HG02852 (cell line): ENCODE measurements at regions not wholly inside any gene's neighbourhood (a gene's known extent, or its start where the extent isn't known, plus 50 kb on each side); places are given as distances from the start of the nearest gene placed in this dataset.

Source experiments
- ATAC-seq: cut with Tn5 transposase; IDR thresholded peaks from one replicate; pipeline ENCODE4 v1.9.1; 2021; ENCODE audit warnings: mild to moderate bottlenecking, moderate library complexity; ENCODE audit not compliant: unreplicated experiment

GRCh38 chr13:47638627-47639026 lies 362.4 kb downstream of the SUCLA2 start:
- no peak for ATAC-seq

DNA sequence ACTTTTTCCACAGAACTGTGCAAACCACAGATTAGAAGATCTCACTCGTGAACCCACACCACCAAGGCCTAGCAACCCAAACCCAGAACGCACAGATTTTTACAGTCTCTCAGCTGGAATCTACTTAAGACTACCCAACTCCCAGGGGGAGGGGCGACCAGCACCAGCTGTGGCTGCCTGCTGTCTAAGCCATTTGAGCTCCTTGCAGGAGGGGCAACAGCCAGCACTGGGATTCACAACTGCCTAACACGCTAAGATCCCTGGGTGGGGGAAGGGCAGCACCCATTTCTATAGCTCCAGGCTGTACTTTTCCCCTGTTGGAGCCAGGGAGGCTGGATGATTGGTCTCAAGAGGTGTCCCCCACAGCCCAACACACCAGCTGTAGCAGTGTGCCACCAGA lies 368.8 kb downstream of the SUCLA2 start:
- no peak for ATAC-seq

DNA sequence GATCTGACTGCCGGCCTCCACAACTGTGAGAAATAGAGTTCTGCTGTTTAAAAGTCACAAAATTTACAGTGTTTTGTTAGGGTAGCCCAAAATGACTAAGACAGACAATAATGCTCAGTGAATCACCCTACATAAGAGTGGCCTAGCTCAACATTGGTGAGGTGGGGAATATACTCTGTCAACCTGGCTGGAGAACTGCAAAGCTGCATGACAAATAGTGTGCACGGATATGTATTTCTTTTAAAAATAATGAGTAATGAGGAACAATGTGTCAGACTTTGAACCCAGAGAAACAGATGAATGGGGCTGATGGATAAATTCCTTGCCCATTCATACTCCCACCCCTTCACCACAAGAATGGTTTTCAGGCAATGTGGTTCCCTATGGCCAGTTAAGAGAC lies 372.4 kb downstream of the SUCLA2 start:
- no peak for ATAC-seq

GRCh38 chr13:47623862-47624261 lies 377.2 kb downstream of the SUCLA2 start:
- ATAC-seq = no peak

DNA sequence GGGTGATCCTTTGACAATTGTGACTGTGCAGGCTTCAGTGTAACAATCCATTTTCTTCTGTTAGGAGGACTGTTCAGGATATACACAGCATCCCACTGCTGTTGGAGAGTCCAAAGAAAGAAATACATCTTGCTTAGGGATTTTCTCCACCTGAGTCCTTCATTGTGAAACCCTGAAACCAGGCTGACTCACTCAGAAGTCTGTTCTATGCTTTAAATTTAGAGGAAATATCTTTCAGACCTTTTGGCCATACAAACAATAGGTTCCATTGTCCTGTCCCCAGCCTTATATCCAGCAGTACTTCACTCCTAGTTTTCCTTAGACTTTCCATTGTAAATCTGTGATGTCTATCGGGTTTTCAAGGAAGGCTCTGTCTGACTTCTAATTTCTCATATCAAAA lies 379.1 kb downstream of the SUCLA2 start:
- no peak for ATAC-seq

DNA sequence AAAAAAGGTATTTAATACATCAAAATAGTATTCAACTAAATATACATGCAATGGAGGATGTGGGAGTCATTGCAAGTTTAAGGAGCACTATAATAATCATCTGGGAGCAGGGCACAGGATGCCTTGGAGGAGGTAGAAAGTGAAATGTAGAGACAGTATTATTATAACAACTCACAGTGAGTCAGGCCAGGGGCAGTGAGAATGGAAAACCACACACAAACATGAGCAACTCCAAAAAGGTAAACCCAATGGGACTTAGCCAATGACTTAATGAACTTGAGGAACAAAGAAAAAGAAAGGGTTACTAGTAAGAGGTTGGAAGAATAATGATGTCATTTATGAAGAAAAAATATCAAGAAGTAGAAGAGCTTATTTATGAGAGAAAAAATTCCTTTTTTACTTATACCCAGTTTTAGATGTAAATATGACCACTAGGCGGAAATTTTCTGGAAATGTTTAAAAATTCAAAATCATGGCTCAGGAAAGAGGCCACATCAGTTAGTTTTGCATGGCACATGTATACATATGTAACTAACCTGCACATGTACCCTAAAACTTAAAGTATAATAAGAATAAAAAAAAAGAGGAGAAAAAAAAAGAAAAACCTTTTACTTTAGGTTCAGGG lies 389.3 kb downstream of the SUCLA2 start:
- no peak for ATAC-seq

DNA sequence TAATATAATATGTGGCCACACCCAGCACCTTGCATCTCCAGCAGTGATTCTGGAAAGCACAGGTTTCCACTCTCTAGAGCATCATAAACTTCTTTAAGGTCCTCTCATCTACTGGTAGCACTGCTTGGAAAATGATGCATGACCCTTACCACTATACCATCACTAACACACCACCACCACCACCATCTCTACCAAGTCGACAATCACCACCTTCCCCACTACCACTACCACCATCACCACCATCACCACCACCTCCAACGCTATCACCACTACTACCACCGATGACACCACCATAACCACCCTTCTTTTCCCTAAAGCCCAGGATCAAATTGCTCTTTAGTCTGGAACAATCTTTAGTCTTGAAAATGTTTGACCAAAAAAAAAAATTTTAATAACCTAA lies 390.4 kb downstream of the SUCLA2 start:
- no peak for ATAC-seq

- ATAC-seq = no peak
Observed at GRCh38 chr13:47603365-47603764, 397.7 kb downstream of the SUCLA2 start.

DNA sequence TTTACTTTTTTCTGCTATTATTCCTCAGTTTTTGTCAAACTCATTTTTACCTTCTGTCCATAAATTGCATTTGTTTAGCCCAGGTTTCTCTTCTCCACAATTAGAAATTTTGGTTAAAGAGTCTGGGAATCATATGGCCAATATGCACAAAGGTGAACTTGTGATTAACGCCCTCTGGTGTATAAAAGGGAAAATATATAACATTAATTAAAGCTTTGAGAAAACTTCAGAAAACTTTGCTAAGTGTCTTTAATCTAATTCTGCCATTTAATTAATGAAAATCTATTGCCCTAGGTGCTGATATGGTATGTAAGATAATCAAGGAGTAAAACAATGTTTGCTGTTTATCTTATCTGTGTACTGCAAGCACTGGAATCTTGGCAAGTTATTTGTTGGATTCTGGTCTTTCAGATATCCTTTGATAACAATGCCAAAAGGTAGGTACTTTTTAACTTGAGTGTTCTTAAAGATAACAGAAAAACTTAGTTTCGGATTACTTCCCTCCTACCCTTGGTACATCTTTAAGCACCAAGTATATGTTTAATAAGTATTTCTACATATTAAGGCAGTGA lies 402.6 kb downstream of the SUCLA2 start:
- no peak for ATAC-seq

DNA sequence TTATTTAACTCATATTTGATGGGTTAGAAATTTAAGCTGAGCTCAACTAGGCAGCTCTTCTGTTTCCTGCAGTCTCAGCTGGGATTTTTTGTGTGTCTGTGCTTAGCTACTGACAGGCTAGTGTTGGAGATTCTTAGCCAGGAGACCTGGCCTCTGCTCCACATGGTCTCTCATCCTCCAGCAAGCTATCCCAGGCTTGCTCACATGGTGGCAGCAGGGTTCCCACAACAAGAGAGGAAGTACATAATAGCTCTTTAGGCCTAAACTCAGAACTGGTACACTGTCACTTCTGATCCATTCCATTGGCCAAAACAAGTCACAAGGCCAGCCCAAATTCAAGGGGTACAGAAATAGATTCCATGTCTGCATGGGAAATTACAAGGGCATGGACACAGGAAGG lies 406.2 kb downstream of the SUCLA2 start:
- no peak for ATAC-seq

DNA sequence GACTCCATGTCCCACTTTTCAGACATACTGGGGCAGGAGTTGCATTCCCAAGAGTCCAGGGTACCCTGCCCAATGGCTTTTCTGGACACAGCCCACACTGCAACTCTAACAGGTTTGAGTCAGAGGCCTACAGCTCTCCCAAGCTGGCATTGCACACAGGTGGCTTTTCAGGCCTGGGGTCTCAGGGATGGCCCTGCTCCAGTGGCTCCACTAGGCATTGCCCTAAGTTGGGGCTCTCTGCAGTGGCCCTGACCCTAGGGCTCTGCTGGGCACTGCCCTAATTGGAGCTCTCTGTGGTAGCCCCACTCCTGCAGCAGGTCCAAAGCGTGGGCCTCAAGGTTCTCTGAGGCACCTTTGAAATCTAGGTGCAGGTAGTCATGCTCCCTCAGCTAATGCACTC lies 408.8 kb downstream of the SUCLA2 start:
- no peak for ATAC-seq

- no peak for ATAC-seq
Observed at GRCh38 chr13:47588676-47589075, 412.4 kb downstream of the SUCLA2 start.

GRCh38 chr13:47572375-47572774 lies 428.7 kb downstream of the SUCLA2 start:
- ATAC-seq = no peak

DNA sequence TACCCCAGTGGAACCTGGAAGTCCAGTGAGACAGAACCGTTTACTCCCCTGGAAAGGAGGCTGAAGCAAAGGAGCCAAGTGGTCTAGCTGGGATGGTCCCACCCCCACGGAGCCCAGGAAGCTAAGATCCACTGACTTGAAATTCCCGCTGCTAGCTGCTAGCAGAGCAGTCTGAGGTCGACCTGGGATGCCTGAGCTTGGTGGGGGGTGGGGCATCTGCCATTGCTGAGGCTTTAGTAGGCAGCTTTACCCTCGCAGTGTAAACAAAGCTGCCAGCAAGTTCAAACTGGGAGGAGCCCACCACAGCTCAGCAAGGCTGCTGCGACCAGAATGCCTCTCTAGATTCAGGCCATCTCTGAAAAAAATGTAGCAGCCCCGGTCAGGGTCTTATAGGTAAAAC lies 437.0 kb downstream of the SUCLA2 start:
- ATAC-seq = no peak

GRCh38 chr13:47556703-47557102 lies 444.4 kb downstream of the SUCLA2 start:
- no peak for ATAC-seq

- ATAC-seq = no peak
Observed at GRCh38 chr13:47555235-47555634, 445.8 kb downstream of the SUCLA2 start.

GRCh38 chr13:47553329-47553977 lies 447.6 kb downstream of the SUCLA2 start:
- no peak for ATAC-seq

DNA sequence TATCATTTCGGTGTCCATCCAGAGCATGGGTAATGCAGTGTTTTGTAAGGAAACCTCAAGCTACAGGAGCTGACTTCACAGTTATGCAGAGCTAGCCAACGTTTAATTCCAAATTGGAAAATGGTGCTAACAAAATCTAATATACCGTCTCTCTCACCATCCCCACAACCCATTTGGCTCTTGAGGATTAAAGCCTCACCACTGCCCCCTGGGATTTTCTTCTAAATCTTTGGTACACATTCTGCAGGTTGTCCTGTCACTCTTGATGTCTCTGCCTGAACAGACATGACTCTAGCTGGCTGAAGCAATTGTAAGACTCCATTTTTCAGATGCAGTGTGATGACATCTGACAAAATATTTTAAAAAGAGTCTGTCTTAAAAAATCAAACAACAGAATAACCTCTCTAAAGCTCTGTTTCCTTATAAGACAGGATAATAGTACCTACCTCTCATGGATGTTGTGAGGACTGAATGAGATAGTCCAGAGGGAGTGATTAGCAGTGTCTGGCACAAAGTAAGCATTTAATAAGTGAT lies 451.8 kb downstream of the SUCLA2 start:
- no peak for ATAC-seq

GRCh38 chr13:47548294-47548840 lies 452.7 kb downstream of the SUCLA2 start:
- no peak for ATAC-seq

GRCh38 chr13:47546391-47547225 lies 454.5 kb downstream of the SUCLA2 start:
- no peak for ATAC-seq
